Hepatocyte (in vitro differentiated cells): ENCODE measurements at regions not wholly inside any gene's neighbourhood (a gene's known extent, or its start where the extent isn't known, plus 50 kb on each side); places are given as distances from the start of the nearest gene placed in this dataset.

Experiments used
- CTCF ChIP-seq: fragments of 200-600 bp; sonication (generic); IDR thresholded peaks from 2 replicates; pipeline ENCODE4 v1.5.1; 2016; ENCODE audit warnings: antibody characterized with exemption, mild to moderate bottlenecking; ENCODE audit not compliant: poor library complexity
- EZH2 ChIP-seq: fragments of 200-600 bp; sonication (generic); IDR thresholded peaks from 2 replicates; pipeline ENCODE4 v1.6.1; 2016; ENCODE audit warnings: antibody characterized with exemption, mild to moderate bottlenecking, borderline replicate concordance

- TF ChIP-seq CTCF (no peak), EZH2 (no peak)
Observed at GRCh38 chr5:14090755-14091154, 52.4 kb upstream of the TRIO start.
